Activated CD4-positive, alpha-beta T cell treated with anti-CD3 and anti-CD28 coated beads, Interleukin-2, amount 10 ng/mL, durations not matched to agents 24 days and 14 days (primary cell): ENCODE measurements at regions not wholly inside any gene's neighbourhood (a gene's known extent, or its start where the extent isn't known, plus 50 kb on each side); places are given as distances from the start of the nearest gene placed in this dataset.
"Not testable (repeated sequence)": the region's sequence is repeated elsewhere in the genome, so short reads cannot be mapped to it uniquely, and the experiment has no call there.

ENCODE experiments used
- DNase-seq: peaks from one replicate; pipeline ENCODE4 v3.0.0; 2022
- H3K27ac Mint-ChIP-seq: one replicate; pipeline ENCODE4 v1.8.0; 2022; ENCODE audit warnings: mild to moderate bottlenecking, mixed read lengths
- H3K27me3 Mint-ChIP-seq: one replicate; pipeline ENCODE4 v1.8.0; 2022; ENCODE audit warnings: mixed read lengths
- H3K36me3 Mint-ChIP-seq: one replicate; pipeline ENCODE4 v1.8.0; 2022; ENCODE audit warnings: low read depth, mild to moderate bottlenecking, mixed read lengths
- H3K4me1 Mint-ChIP-seq: one replicate; pipeline ENCODE4 v1.8.0; 2021; ENCODE audit warnings: mixed read lengths
- H3K4me3 Mint-ChIP-seq: one replicate; pipeline ENCODE4 v1.8.0; 2022; ENCODE audit warnings: mild to moderate bottlenecking, moderate library complexity, mixed read lengths
- H3K9me3 Mint-ChIP-seq: one replicate; pipeline ENCODE4 v1.8.0; 2021; ENCODE audit warnings: mixed read lengths
- intact Hi-C: fragments of 100-400 bp; cut with micrococcal nuclease; formaldehyde crosslinking; loops from one replicate; pipeline ENCODE4 v1.15.1; 2023

DNA sequence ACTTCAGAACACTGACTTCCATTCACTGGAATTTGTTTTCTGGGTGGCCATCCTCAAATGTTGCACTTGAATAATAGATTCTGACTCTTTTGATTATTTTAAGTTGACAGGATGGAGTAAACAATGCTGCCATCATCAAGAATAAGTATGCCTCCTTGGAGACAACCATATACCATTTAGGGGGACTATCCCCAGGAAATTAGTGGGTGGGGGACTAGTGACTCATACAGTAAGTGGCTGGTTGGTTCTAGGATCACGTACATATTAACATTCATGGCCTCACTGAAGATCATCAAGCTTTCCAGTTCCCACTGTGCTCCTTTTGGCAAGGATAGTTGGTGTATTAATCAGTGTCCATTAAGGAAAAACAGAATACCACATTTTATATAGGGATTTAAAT lies 615.2 kb downstream of the CCSER2 start:
- Mint-ChIP-seq H3K27ac (no peak overlapping the region), H3K4me1 (no peaks in the 10 kb centered on the region), H3K9me3 (no peaks in the 10 kb centered on the region), H3K4me3 (no peak overlapping the region), H3K27me3 (no peaks in the 10 kb centered on the region), H3K36me3 (no peaks in the 10 kb centered on the region)
- intact Hi-C loops, result no loop called here
- DNase-seq, result no peak

DNA sequence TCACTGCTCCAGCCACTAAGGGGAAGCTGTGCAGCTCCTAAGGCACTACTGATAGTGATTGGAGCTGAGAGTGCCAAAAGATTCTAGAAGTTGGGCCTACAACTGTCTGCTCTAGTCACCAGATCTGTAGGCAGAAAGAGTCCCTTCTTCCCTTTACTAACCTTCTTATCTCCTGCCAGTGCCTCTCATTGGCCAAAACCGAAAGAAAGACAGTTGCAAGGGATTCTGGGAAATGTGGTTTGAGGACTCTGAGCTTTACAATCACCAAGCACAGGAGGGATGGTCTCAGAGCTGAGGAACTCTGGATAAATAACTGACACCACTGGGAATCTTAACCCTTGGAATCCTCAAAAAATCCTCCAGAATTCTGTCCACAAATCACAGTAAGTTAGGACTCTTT lies 615.8 kb downstream of the CCSER2 start:
- no peak for DNase-seq
- Mint-ChIP-seq H3K9me3 (no peaks in the 10 kb centered on the region), H3K27ac (no peak overlapping the region), H3K36me3 (no peaks in the 10 kb centered on the region), H3K27me3 (no peaks in the 10 kb centered on the region), H3K4me3 (no peak overlapping the region), H3K4me1 (no peaks in the 10 kb centered on the region)
- intact Hi-C loops, result no loop called here

GRCh38 chr10:84945791-84946190 lies 617.4 kb downstream of the CCSER2 start:
- Mint-ChIP-seq H3K9me3 (no peaks in the 10 kb centered on the region), H3K27me3 (no peaks in the 10 kb centered on the region), H3K4me1 (no peaks in the 10 kb centered on the region), H3K4me3 (no peak overlapping the region), H3K36me3 (no peaks in the 10 kb centered on the region), H3K27ac (no peak overlapping the region)
- intact Hi-C loops, result no loop called here
- peak; percentile 12 for DNase-seq

DNA sequence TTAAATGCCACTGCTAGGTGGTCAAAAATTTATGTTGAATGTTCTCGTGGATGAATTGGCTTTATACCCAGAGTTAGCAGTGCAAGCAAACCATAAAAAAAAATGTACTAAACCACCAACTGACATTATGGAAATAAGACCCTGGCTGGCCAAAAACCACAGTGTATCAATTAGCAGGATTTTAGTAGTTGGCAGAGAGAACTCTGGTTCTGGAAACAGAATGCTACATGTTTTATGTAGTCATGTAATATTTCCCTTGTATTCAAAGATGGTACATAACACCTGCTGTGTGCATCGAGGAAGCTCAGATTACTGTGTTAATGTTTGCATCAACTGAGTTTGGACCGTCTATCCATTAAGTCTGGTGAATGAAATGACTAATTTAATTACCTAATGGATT lies 618.5 kb downstream of the CCSER2 start:
- H3K4me1 Mint-ChIP-seq, result no peaks in the 10 kb centered on the region
- peak; percentile 22 for DNase-seq
- intact Hi-C loops, result no loop called here
- no peaks in the 10 kb centered on the region for H3K36me3 Mint-ChIP-seq
- no peaks in the 10 kb centered on the region for H3K9me3 Mint-ChIP-seq
- H3K27me3 Mint-ChIP-seq, result no peaks in the 10 kb centered on the region
- H3K27ac Mint-ChIP-seq, result no peak overlapping the region
- no peak overlapping the region for H3K4me3 Mint-ChIP-seq

- Mint-ChIP-seq H3K4me1 (no peaks in the 10 kb centered on the region), H3K36me3 (no peaks in the 10 kb centered on the region), H3K27ac (no peak overlapping the region), H3K9me3 (no peaks in the 10 kb centered on the region), H3K4me3 (no peak overlapping the region), H3K27me3 (no peaks in the 10 kb centered on the region)
- intact Hi-C loops, result no loop called here
- peak; percentile 25 for DNase-seq
Measured at GRCh38 chr10:84948644-84949043, 620.3 kb downstream of the CCSER2 start.

DNA sequence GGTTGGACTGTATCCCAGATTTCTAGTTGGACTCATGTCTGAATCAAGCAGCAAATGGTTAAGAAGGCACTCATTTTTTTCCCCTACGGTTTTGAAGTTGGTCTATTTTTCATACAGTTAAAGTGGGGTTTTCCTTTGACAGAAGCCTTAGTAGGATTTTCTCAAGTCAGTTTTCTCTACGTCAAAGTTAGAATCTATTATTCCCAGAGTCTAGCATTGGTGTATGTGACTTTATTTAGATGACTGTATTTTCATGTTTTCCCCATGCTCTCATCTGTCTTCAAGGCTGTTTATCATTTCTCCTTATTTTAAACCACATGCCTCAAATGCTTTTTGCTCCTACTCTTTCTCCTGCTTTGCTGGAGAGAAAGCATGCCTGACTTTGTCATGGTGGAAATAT lies 623.2 kb downstream of the CCSER2 start:
- no peak overlapping the region for H3K27ac Mint-ChIP-seq
- intact Hi-C loops, result no loop called here
- no peak overlapping the region for H3K4me3 Mint-ChIP-seq
- H3K36me3 Mint-ChIP-seq, result no peaks in the 10 kb centered on the region
- no peak for DNase-seq
- no peaks in the 10 kb centered on the region for H3K27me3 Mint-ChIP-seq
- H3K4me1 Mint-ChIP-seq, result no peaks in the 10 kb centered on the region
- H3K9me3 Mint-ChIP-seq, result no peaks in the 10 kb centered on the region

DNA sequence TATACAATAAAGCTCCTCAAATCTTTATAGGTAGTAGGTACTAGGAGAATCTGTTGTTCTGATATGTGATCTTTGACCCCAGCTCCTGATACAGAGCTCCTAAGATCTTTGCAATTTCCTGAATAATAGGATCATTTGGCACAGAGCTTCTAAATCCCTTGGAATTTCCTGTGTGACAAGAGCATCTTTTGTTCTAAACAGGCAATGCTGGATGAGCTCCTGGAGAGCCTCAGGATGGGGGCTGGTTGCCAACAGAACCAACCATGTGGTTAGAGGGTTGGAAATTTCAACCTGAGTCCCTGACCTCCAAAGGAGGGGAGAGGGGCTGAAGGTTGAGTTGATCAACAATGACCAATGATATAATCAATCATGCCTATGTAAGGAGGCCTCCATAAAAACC lies 629.0 kb downstream of the CCSER2 start:
- intact Hi-C loops, result no loop called here

GRCh38 chr10:84965468-84965867 lies 637.1 kb downstream of the CCSER2 start:
- no peak for DNase-seq
- Mint-ChIP-seq H3K9me3 (no peaks in the 10 kb centered on the region), H3K36me3 (no peaks in the 10 kb centered on the region), H3K4me1 (no peaks in the 10 kb centered on the region), H3K27ac (no peak overlapping the region), H3K27me3 (no peaks in the 10 kb centered on the region), H3K4me3 (no peak overlapping the region)
- intact Hi-C loops, result no loop called here

More for the DNA sequence above, 629.0 kb downstream of the CCSER2 start:
- Mint-ChIP-seq H3K36me3 (no peaks in the 10 kb centered on the region), H3K27me3 (no peaks in the 10 kb centered on the region), H3K9me3 (no peaks in the 10 kb centered on the region), H3K4me1 (no peaks in the 10 kb centered on the region), H3K4me3 (no peak overlapping the region), H3K27ac (no peak overlapping the region)
- DNase-seq, result no peak

DNA sequence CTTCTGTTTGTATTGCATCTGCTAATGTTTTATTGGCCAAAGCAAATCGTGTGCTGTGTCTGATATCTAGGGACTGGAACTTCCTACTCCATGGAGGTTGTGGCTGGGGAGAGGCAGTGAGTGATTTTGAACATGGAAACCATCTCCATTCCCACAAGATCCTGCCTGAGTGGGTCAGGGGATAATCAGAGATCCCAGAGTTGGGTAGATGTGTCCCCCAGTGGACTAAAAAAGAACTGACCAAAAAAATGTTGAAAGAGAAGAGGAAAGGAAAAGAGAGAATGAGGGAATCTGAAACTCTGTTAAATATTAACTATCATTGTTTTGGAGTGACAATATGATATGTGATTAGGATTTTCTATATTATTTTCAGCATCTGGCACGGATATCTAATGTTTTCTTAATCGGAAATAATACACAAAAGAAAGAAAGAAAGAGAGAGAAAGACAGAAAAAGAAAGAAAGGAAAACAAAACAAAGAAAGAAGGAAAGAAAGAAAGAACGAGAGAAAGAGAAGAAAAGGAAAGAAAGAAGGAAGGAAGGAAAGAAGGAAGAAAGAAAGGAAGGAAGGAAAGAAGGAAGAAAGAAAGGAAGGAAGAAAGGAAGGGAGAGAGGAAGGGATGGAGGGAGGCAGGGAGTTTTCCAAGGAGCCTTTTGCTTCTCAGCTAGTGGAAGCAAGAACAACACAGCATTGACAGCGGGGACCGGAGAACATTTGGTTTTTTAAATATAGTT lies 638.5 kb downstream of the CCSER2 start:
- Mint-ChIP-seq H3K27ac (no peak overlapping the region), H3K27me3 (no peaks in the 10 kb centered on the region), H3K9me3 (no peaks in the 10 kb centered on the region), H3K4me3 (no peak overlapping the region), H3K36me3 (no peaks in the 10 kb centered on the region), H3K4me1 (no peaks in the 10 kb centered on the region)
- DNase-seq, result no peak
- intact Hi-C loops, result no loop called here

- H3K27me3 Mint-ChIP-seq, H3K9me3 Mint-ChIP-seq: not testable (repeated sequence)
Measured at GRCh38 chr10:84969297-84969696, 640.9 kb downstream of the CCSER2 start.

DNA sequence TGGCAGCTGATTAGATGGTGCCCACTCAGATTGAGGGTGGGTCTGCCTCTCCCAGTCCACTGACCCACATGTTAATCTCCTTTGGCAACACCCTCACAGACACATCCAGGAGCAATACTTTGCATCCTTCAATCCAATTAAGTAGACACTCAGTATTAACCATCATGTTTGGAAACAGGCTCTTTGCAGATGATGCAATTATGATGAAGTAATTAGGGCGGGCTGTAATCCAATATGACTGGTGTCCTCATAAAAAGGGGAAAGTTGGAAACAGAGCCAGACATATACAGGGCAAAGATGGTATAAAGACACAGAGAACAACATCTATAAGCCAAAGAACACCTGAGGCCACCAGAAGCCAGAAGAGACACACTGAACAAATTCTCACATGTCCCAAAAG lies 658.6 kb downstream of the CCSER2 start:
- intact Hi-C loops, result no loop called here
- DNase-seq, result no peak
- no peaks in the 10 kb centered on the region for H3K9me3 Mint-ChIP-seq
- H3K4me1 Mint-ChIP-seq, result no peaks in the 10 kb centered on the region
- H3K27ac Mint-ChIP-seq, result no peak overlapping the region
- H3K36me3 Mint-ChIP-seq, result no peaks in the 10 kb centered on the region
- no peak overlapping the region for H3K4me3 Mint-ChIP-seq
- H3K27me3 Mint-ChIP-seq, result no peaks in the 10 kb centered on the region

More at GRCh38 chr10:84969297-84969696, 640.9 kb downstream of the CCSER2 start:
- intact Hi-C loops, H3K4me3 Mint-ChIP-seq, H3K36me3 Mint-ChIP-seq, H3K27ac Mint-ChIP-seq, H3K4me1 Mint-ChIP-seq, DNase-seq: not testable (repeated sequence)

DNA sequence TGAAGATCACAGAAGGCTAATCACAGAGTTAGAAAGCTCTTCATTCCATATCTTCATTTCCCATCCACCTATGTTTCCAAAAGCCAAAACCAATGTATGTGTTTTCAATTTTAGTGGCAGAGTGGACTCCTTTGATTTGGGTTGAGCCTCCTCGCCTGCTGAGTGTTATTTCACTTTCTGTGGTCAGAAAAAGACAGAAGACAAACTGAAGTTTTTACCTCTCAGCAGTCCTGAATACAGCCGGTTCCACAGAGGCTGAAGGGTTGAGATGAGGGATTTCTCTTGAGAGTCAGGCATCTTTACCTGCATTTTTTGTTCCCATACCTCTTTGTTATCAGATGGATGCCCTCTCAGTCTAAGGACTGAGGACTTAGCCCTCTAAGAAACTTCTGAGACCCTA lies 659.6 kb downstream of the CCSER2 start:
- Mint-ChIP-seq H3K9me3 (no peaks in the 10 kb centered on the region), H3K4me3 (no peak overlapping the region), H3K27me3 (no peaks in the 10 kb centered on the region)

DNA sequence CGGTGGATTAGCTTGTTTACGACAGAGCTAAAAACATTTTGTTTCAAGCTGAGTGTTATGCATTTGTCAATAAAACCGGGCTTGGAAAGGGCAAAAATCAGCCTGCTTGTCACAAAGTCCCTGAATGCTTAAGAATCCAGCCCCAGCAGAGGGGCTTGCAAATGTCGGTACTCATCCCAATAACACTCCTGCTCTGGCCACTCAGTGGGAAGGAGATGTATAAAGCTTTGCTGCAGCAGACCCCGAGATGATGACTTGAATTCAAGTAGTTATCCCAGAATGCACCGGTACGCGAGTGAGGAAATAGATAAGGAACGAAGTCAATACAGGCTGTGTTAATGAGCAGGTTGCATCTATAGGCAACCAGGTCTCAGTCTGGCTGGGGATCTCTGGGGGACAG lies 662.3 kb downstream of the CCSER2 start:
- H3K27ac Mint-ChIP-seq, result no peak overlapping the region
- no peaks in the 10 kb centered on the region for H3K36me3 Mint-ChIP-seq
- DNase-seq, result no peak

More for the DNA sequence above, 659.6 kb downstream of the CCSER2 start:
- Mint-ChIP-seq H3K36me3 (no peaks in the 10 kb centered on the region), H3K4me1 (no peaks in the 10 kb centered on the region), H3K27ac (no peak overlapping the region)
- intact Hi-C loops, result no loop called here
- no peak for DNase-seq

DNA sequence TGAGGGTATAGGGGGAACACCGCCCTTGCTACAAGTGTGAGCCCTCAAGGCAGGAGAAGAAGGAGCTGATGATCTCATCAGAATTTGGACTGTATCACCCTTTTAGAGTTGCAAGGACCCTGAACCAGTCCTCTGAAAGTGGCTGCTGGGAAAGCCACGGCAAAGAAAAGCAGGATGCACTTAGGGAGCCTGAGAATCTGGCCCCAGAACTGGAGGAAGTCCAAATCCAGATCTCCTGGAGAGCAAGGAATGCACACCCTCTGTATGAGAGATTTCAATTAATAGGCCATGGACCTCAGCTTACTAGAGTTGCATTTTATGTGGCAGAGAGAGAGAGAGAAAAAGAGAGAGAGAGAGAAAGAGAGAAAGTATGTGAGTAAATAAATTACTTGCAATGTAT lies 662.9 kb downstream of the CCSER2 start:
- H3K9me3 Mint-ChIP-seq, result no peaks in the 10 kb centered on the region
- DNase-seq, result no peak
- no peak overlapping the region for H3K27ac Mint-ChIP-seq
- no peaks in the 10 kb centered on the region for H3K36me3 Mint-ChIP-seq
- no peak overlapping the region for H3K4me3 Mint-ChIP-seq
- intact Hi-C loops, result no loop called here
- no peaks in the 10 kb centered on the region for H3K4me1 Mint-ChIP-seq
- no peaks in the 10 kb centered on the region for H3K27me3 Mint-ChIP-seq

More for the DNA sequence above, 662.3 kb downstream of the CCSER2 start:
- intact Hi-C loops, result no loop called here
- H3K9me3 Mint-ChIP-seq, result no peaks in the 10 kb centered on the region
- no peaks in the 10 kb centered on the region for H3K27me3 Mint-ChIP-seq
- no peaks in the 10 kb centered on the region for H3K4me1 Mint-ChIP-seq
- H3K4me3 Mint-ChIP-seq, result no peak overlapping the region
